K562 (cell line): ENCODE measurements at regions not wholly inside any gene's neighbourhood (a gene's known extent, or its start where the extent isn't known, plus 50 kb on each side); places are given as distances from the start of the nearest gene placed in this dataset.

ENCODE experiments used
- ATAC-seq: fragments of 200-7000 bp; cut with Tn5 transposase; 3 replicates; pipeline ENCODE4 v1.9.1; 2020; ENCODE audit warnings: moderate library complexity
- BruUV-seq: library from RNA; stranded (reverse); fragments of 400-500 nt; replicated peaks from 2 replicates; lab custom pipeline; 2021; lab: Mats Ljungman, UMichigan
- CTCF ChIA-PET: fragments of 300-600 bp; formaldehyde crosslinking; extraction: SDS; loops from one replicate; lab custom pipeline; 2021; ENCODE audit warnings: low intra/inter-chr PET ratio; lab: Yijun Ruan, JAX
- POLR2A ChIA-PET: fragments of 300-600, 350-650 bp; sonication (Branson Sonifier 250); formaldehyde crosslinking; extraction: SDS; loops from one replicate; lab custom pipeline; 2021; ENCODE audit warnings: antibody characterized with exemption, inconsistent platforms; lab: Yijun Ruan, JAX
- DNase-seq, 4 experiments: peaks; one replicate each; pipeline versions ENCODE4 v3.0.0 to v3.0.0-alpha.2; 2011 to 2018; ENCODE audit warnings: low spot score in 3 of 4, mixed read lengths in 3 of 4; ENCODE audit errors: extremely low read depth in 1 of 4
- FAIRE-seq: peaks from 2 replicates; lab custom pipeline; 2011; peaks lifted over from hg19 to GRCh38; lab: Jason Lieb, UNC
- H2AFZ ChIP-seq: 2 replicates; pipeline ENCODE4 v1.6.0; 2011; ENCODE audit warnings: low read depth, low read length, control low read depth, inconsistent platforms
- H3K27ac ChIP-seq: fragments of 200-600 bp; 3 replicates; pipeline ENCODE4 v1.8.0; 2011; ENCODE audit warnings: low read depth, mild to moderate bottlenecking, control low read depth, inconsistent platforms, low read length, moderate library complexity, mixed read lengths; ENCODE audit errors: extremely low read depth
- H3K27me3 ChIP-seq, 2 experiments: fragments of 300-600 bp in 1 of 2; 2 replicates in 1 of 2; 3 replicates in 1 of 2; pipeline versions ENCODE4 v1.6.0 to v1.8.0; 2011; ENCODE audit warnings: inconsistent platforms in 2 of 2, low read length in 2 of 2, mild to moderate bottlenecking in 1 of 2, mixed read lengths in 1 of 2, moderate library complexity in 1 of 2; ENCODE audit not compliant: control insufficient read depth in 2 of 2, insufficient read depth in 2 of 2
- H3K36me3 ChIP-seq: fragments of 300-600 bp; 3 replicates; pipeline ENCODE4 v1.8.0; 2011; ENCODE audit warnings: mild to moderate bottlenecking, low read length, inconsistent platforms; ENCODE audit not compliant: control insufficient read depth, insufficient read depth
- H3K4me1 ChIP-seq, 2 experiments: fragments of 200-600 bp in 1 of 2; replicated peaks in 1 of 2; 2 replicates in 1 of 2; 3 replicates in 1 of 2; pipeline versions ENCODE4 v1.5.1 to v1.8.0; 2011; ENCODE audit warnings: inconsistent platforms in 2 of 2, low read length in 2 of 2, mild to moderate bottlenecking in 1 of 2, mixed read lengths in 1 of 2, moderate library complexity in 1 of 2; ENCODE audit not compliant: control insufficient read depth in 2 of 2, insufficient read depth in 2 of 2
- H3K4me2 ChIP-seq: 2 replicates; pipeline ENCODE4 v1.6.1; 2011; ENCODE audit warnings: low read length, control low read depth, inconsistent platforms, mixed read lengths; ENCODE audit not compliant: insufficient read depth
- H3K4me3 ChIP-seq: fragments of 200-600 bp; sonication (generic), shearing (Covaris generic); 2 replicates; pipeline ENCODE4 v1.5.1; 2016; ENCODE audit warnings: control low read depth, inconsistent platforms
- H3K79me2 ChIP-seq: fragments of 200-600 bp; 3 replicates; pipeline ENCODE4 v1.8.0; 2011; ENCODE audit warnings: low read length, inconsistent platforms; ENCODE audit not compliant: control insufficient read depth, insufficient read depth
- H3K9ac ChIP-seq, 2 experiments: 2 replicates each; pipeline versions ENCODE4 v1.6.0 to v1.6.1; 2011; ENCODE audit warnings: low read depth in 2 of 2, low read length in 2 of 2, control low read depth in 1 of 2, inconsistent platforms in 1 of 2, mild to moderate bottlenecking in 1 of 2, mixed read lengths in 1 of 2; ENCODE audit not compliant: insufficient read depth in 1 of 2
- H3K9me1 ChIP-seq: one replicate; pipeline ENCODE4 v1.6.0; 2011; ENCODE audit warnings: inconsistent platforms, mild to moderate bottlenecking, low read length, moderate library complexity; ENCODE audit not compliant: control insufficient read depth, insufficient read depth
- H3K9me3 ChIP-seq: replicated peaks from 2 replicates; pipeline ENCODE4 v1.5.1; 2011; ENCODE audit warnings: low read depth, low read length, inconsistent platforms; ENCODE audit not compliant: control insufficient read depth, insufficient read depth
- H4K20me1 ChIP-seq: replicated peaks from 2 replicates; pipeline ENCODE4 v1.6.1; 2011; ENCODE audit warnings: low read length, inconsistent platforms, mixed read lengths; ENCODE audit not compliant: control insufficient read depth, insufficient read depth
- ATF1 ChIP-seq, 2 experiments: fragments of 450-650 bp in 1 of 2; IDR thresholded peaks; 2 replicates each; pipeline ENCODE4 v1.6.1; 2016; ENCODE audit warnings: missing compliant biosample characterization in 1 of 2, missing genetic modification characterization in 1 of 2
- ATF7 ChIP-seq: fragments of 450-650 bp; IDR thresholded peaks from 2 replicates; pipeline ENCODE4 v1.7.1; 2014; ENCODE audit warnings: mild to moderate bottlenecking, moderate library complexity
- BRF1 ChIP-seq: IDR thresholded peaks from 3 replicates; pipeline ENCODE4 v1.6.1; 2011; ENCODE audit warnings: borderline replicate concordance, mild to moderate bottlenecking; ENCODE audit not compliant: insufficient read length; ENCODE audit errors: extremely low read depth
- CXXC5 ChIP-seq: fragments of 250-450 bp; sonication (Bioruptor Pico); IDR thresholded peaks from 2 replicates; pipeline ENCODE4 v1.8.0; 2022; ENCODE audit warnings: inconsistent platforms, mild to moderate bottlenecking, moderate library complexity
- MAFK ChIP-seq: IDR thresholded peaks from 2 replicates; pipeline ENCODE4 v1.6.1; 2011; ENCODE audit warnings: low read length, improper control_type of control experiment
- NFYB ChIP-seq: IDR thresholded peaks from 2 replicates; pipeline ENCODE4 v1.6.1; 2011; ENCODE audit warnings: mild to moderate bottlenecking, moderate library complexity; ENCODE audit not compliant: insufficient read length; ENCODE audit errors: extremely low read depth
- NR2C2 ChIP-seq, 2 experiments: fragments of 200-800 bp in 1 of 2; sonication (Bioruptor generic) in 1 of 2; sonication (generic) in 1 of 2; formaldehyde crosslinking in 1 of 2; IDR thresholded peaks; 2 replicates each; pipeline versions ENCODE4 v1.6.1 to v1.8.0; 2016 to 2022; ENCODE audit warnings: mild to moderate bottlenecking in 1 of 2, missing compliant biosample characterization in 1 of 2, missing genetic modification characterization in 1 of 2, missing genetic modification reagents in 1 of 2
- SP1 ChIP-seq: sonication (generic); formaldehyde crosslinking; IDR thresholded peaks from 2 replicates; pipeline ENCODE4 v1.8.1; 2022; ENCODE audit warnings: mild to moderate bottlenecking, missing genetic modification reagents
- SUPT5H ChIP-seq: fragments of 450-650 bp; IDR thresholded peaks from 2 replicates; pipeline ENCODE4 v1.6.1; 2016
- ZNF175 ChIP-seq: fragments of 200-800 bp; sonication (Bioruptor generic); IDR thresholded peaks from 2 replicates; pipeline ENCODE4 v1.6.1; 2016; ENCODE audit warnings: low read depth, mild to moderate bottlenecking, missing genetic modification characterization, missing compliant biosample characterization
- ZNF589 ChIP-seq: fragments of 200-800 bp; sonication (Bioruptor generic); IDR thresholded peaks from 2 replicates; pipeline ENCODE4 v1.6.1; 2016; ENCODE audit warnings: low read depth, missing genetic modification characterization, missing compliant biosample characterization
- ZNF644 ChIP-seq: fragments of 200-800 bp; sonication (Bioruptor generic); IDR thresholded peaks from 2 replicates; pipeline ENCODE4 v1.6.1; 2016; ENCODE audit warnings: low read depth, missing genetic modification characterization, missing compliant biosample characterization
- WGBS: fragments of 100-300 bp; shearing (Covaris generic); methylation state at CpG from one replicate; pipeline ENCODE4 v1.1.6; 2016; ENCODE audit warnings: low coverage, mixed read lengths; ENCODE audit not compliant: insufficient coverage; ENCODE audit errors: missing lambda C conversion rate; 5-methylcytosine and 5-hydroxymethylcytosine counted together
- in situ Hi-C: fragments of 300-500 bp; cut with MboI; formaldehyde crosslinking; loops from 4 replicates; pipeline ENCODE4 v1.15.0; 2018; ENCODE audit warnings: inconsistent platforms, mixed read lengths
- intact Hi-C: fragments of 100-400 bp; cut with micrococcal nuclease; formaldehyde crosslinking; loops from 2 replicates; pipeline ENCODE4 v1.14.2; 2022

DNA sequence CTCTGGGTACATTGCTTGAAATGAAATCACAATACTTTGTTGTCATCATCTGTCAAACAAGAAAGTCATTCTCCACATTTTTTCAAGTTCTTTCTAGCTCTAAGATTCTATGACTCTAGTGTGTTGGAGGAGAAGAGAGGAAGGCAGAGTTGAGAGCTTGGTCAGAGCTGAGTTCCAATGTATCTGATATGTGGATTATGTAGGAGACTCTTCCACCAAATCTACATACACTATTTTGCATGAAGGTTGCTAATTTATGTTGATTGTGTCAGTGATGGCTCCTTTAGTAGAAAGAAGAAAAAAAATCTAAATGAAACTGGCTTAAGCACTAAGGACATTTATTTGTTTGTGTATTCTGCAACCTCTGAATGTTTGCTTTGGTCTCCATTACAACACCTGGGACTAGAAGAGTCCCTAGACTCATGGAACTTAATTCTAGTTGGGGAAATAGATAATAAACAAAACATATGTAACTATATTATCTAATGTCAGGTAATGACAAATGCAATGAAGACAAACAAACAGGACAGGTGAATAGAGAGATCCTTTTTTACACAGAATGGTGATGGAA, 691.9 kb downstream of the UQCRFS1 start:
- no peak for FAIRE-seq
- Histone ChIP-seq H3K9ac (peak overlapping the region; percentile 25 to 43; a peak in 1 of 4 replicates), H3K27me3 (no peaks in the 10 kb centered on the region), H4K20me1 (peaks cover 50% of the 10 kb centered on the region), H3K36me3 (peaks cover 37% of the 10 kb centered on the region), H3K27ac (peak overlapping the region; percentile 80; the same call in 1 of the 3 replicates), H3K4me2 (peak overlapping the region; percentile 55), H3K79me2 (peaks cover 99% of the 10 kb centered on the region), H3K9me3 (no peaks in the 10 kb centered on the region), H3K4me1 (peaks cover 14 to 47% of the 10 kb centered on the region in 2 experiments), H3K4me3 (no peak overlapping the region), H2AFZ (no peak overlapping the region), H3K9me1 (peaks cover 5% of the 10 kb centered on the region)
- DNase-seq = no peak
- intact Hi-C loops = no loop called here
- ChIA-PET CTCF (no interaction called here), POLR2A (interaction anchor here (0.6 to 1.8 kb wide), 13 partner anchors 10 to 924 kb away, joined by 3 to 5 read pairs (median 3); no protein-coding TSS in a partner anchor)
- no TSS peak for BruUV-seq
- in situ Hi-C loops = no loop called here
- no peak for ATAC-seq
- TF ChIP-seq NFYB (no peak), ZNF175 (CRISPR knock-in tag) (0 out of 2 replicates have a peak, but pooled peaks have one; percentile 3)

DNA sequence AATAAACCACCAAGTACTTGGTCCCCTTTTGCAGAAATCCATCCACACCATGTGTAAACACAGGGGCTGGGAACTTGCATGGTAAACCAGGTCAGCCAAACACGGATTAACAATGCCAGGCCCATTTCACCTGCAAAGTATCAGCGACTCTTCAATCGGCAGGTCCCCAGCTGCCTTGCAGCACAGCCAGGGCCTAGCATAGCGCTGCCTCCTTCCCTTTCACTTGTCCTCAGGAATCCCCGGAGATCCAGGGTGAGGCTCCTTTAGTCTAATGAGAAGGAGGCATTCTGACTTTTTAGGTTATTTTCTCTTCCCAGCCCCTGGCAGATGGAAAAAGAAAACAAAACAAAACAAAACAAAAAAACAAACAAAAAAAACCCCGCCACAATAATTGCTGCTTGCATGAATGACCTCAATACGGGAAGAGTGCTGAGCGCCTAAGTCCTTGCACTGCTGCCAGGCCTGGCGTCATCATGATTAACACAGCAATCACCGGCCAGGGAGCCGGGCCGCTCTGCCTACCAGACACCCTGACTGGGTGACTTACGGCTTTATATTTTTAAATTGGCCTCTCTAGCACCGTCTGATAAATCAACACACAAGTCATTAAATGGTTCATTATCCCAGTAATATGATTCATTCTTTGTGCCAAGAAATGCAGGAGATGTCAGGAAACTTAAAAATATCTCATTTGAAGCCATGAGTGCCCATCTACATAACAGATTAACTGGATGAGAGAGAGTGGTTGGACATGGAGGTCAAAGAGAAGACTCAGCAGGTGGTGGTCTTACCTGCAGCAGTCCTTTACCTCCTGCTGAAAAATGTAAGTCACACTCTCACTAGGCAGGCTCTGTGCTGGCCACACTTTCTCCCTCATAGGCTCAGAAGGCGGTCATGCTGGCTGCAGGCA, 692.7 kb downstream of the UQCRFS1 start:
- DNase-seq (no peak), ATAC-seq (peak; percentile 54), FAIRE-seq (no peak)
- Histone ChIP-seq H3K4me1 (peaks cover 14 to 47% of the 10 kb centered on the region in 2 experiments), H3K9ac (peak overlapping the region; percentile 25 to 43; a peak in 2 of 4 replicates), H3K4me3 (no peak overlapping the region), H4K20me1 (peaks cover 57% of the 10 kb centered on the region), H3K27me3 (no peaks in the 10 kb centered on the region), H3K4me2 (peak overlapping the region; percentile 44), H3K36me3 (peaks cover 43% of the 10 kb centered on the region), H3K9me3 (no peaks in the 10 kb centered on the region), H2AFZ (no peak overlapping the region), H3K27ac (peak overlapping the region; percentile 80; the same call in 2 of the 3 replicates), H3K9me1 (peaks cover 5% of the 10 kb centered on the region), H3K79me2 (peaks cover 99% of the 10 kb centered on the region)
- no TSS peak for BruUV-seq
- intact Hi-C loops = no loop called here
- ChIA-PET POLR2A (interaction anchor here (0.6 to 1.8 kb wide), 13 partner anchors 8 to 638 kb away, joined by 3 to 6 read pairs (median 3); no protein-coding TSS in a partner anchor), CTCF (interaction anchor here (0.6 kb wide), 1 partner anchor 11 kb away, joined by 4 read pairs; no protein-coding TSS in a partner anchor)
- 25% methylated on average over 15 of the region's 15 CpGs for WGBS
- in situ Hi-C loops = no loop called here
- TF ChIP-seq ATF1 (CRISPR knock-in tag; IDR thresholded peaks at IDR 0.05) = no peak
- TF ChIP-seq ATF1 (tag; IDR thresholded peaks at IDR 0.05) = peak; percentile 29; the same call in 1 of the 2 replicates
- TF ChIP-seq SP1 = no peak
- TF ChIP-seq BRF1 = no peak
- TF ChIP-seq NR2C2 (CRISPR knock-in tag; IDR thresholded peaks at IDR 0.05) = no peak
- TF ChIP-seq NR2C2 (tag; IDR thresholded peaks at IDR 0.05) = peak; percentile 61; the same call in 1 of the 2 replicates
- peak; percentile 37; the same call in 1 of the 2 replicates for TF ChIP-seq ATF7
- TF ChIP-seq MAFK = no peak
- 0 out of 2 replicates have a peak, but pooled peaks have one; percentile 30 for TF ChIP-seq ZNF644 (tag)
- TF ChIP-seq CXXC5 (CRISPR knock-in tag) = peak; percentile 26; the same call in 1 of the 2 replicates
- TF ChIP-seq SUPT5H = no peak
- peak; percentile 59; the same call in 1 of the 2 replicates for TF ChIP-seq ZNF589 (CRISPR knock-in tag)
